SIG-M5 treated with dmso at 0.1 percent for 504 hours (cell line): ENCODE measurements at regions not wholly inside any gene's neighbourhood (a gene's known extent, or its start where the extent isn't known, plus 50 kb on each side); places are given as distances from the start of the nearest gene placed in this dataset.

Experiments used
- DNase-seq: peaks from one replicate; lab custom pipeline; 2025; ENCODE audit not compliant: unreplicated experiment; lab: John Stamatoyannopoulos, UW

DNA sequence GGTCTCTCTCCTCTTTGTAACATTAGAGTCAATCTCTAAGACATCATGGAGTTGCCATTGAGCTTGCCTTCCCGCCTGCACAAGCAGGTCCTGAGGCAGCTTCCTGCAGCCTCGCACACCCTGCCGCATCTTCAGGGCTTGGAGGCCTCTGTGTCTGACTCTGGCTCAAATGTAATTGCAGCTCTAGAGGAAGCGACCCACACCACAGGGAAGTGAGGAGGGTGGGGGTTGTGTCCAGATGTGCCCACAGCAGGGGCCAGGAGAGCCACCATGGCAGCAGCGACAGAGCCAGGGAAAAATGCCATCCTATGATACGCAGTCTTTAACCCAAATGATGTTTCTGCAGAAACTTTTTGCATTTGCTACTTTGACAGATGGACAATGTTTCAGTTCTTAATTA, 216.0 kb upstream of the ZNF32 start:
- DNase-seq: no peak

DNA sequence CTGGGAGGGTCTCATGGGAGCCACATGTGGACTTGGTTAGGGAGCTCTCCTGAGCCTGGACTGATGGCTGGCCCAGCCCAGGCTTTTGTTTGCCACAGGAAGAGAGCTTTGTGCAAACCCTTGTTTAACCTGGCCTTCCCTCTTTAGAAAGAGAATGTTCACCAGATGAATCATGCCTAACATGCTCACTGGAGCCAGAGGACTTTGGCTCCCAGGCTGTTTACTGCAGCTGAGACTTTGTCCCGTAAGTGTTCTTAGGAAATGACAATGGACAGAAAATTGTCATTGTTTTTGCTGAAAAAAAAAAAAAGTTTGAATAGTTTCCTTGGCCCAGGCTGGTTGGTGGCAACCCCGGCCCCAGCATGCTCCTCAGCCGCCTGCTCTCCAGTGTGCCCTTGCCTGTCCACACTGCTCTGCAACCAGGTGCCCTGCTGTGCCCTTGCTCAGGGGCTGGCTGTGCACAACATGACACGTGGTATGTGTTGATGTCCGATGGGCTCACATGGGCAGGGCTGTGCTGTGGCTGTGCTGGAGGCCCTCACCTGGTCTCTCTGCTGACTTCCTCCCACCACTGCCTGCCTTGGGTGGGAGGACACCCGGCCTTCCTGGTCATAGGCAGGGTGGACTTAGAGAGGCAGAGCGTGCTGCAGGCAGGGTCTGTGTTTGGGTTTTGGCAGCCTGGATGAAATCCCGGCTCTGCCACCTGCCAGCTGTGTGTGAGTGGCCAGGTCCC, 215.3 kb upstream of the ZNF32 start:
- no peak for DNase-seq

DNA sequence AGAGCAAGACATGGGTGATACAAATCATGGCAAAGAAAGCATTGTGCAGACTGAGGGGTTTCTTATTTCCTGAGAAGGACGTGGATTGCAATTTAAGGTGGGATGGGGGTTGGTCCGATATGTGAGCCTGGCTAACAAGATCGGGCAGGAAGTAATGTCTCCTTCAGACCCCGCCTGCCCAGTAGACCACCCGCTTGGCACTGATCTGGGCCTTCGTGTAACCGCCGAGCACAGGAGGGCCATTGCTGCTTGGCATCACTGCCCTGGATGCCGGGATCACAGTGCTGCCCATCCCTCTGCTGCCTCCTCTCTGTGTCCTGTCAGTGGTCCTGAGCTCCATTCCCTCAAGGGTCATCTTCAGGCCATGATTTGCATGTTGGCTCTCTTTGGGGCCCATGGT, 214.6 kb upstream of the ZNF32 start:
- DNase-seq: no peak

DNA sequence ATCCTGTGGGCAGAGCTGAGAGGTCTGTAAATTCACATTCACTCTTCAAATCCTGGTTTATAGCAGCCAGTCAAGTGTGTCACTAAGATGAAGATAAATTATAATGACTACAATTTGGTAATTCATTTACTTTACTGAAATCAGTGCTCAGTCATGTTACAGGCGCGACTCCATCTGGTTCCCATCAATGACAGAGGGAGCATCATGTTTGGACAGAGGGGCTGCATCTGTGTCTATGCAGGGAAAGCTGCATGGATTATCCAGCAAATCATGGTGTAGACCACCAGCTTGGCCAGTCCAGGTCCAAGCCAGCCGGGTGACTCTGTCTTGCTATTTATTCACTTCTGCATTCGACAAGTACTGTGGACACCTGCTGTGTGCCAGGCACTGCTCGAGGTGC, 214.1 kb upstream of the ZNF32 start:
- DNase-seq: no peak

DNA sequence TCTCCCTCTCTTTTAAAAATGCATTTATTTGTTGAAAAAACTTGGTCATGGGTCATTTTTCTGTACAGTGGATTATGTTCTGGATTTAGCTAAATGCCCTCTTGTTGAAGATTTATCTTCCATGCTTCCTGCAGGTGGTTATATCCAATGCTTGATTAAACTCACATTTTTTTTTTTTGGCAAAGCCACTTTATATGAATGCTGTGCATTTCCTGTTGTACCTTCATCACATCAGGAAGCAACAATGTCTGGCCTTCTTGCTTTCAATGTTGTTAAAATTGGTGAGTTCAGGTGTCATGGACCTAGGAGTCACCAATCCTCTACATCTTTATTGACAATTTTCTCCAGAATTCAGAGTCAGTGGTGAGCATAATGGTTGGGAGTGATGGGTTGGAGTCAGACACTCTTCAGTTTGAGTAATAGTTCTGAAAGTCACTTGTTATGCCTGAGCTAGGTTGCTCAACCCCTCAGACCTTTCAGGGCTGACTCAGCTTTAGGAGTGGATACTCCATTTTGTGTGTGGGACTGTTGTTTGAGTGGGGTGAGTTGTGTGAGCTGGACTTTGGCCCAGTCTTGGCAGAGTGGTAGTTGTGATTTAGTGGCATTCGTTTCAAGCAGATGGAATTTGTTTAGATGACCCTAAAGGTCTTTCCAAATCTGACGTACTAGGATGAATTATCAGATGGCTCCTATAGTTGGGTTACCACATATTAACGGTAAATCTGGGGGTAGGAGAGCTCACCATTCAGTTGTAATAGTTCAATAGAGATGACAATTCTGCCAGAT, 213.5 kb upstream of the ZNF32 start:
- DNase-seq: no peak

DNA sequence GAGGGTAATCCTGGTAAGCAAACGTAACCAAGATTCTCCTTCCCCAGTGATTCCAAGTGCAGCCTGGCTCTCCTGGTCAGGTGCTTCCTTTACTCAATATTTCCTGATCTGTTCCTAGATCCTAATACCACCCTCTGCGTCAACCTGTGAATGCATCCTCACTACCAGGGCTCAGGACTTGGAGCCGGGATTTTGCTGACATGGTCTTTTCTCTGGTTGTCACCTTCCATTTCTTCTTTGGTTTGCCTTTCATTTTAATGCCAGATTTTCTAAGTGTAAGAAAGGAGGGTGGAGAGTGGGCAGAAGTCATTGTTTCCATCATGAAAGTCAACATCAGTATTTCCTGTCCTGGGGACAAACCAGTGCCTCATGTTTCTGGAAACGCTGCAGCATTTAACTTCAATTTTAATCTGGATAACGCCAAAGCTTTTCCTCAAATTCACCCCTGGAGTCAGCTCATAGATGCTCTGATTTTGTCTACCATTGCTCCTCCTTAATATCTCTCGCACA, 210.4 kb upstream of the ZNF32 start:
- no peak for DNase-seq

DNA sequence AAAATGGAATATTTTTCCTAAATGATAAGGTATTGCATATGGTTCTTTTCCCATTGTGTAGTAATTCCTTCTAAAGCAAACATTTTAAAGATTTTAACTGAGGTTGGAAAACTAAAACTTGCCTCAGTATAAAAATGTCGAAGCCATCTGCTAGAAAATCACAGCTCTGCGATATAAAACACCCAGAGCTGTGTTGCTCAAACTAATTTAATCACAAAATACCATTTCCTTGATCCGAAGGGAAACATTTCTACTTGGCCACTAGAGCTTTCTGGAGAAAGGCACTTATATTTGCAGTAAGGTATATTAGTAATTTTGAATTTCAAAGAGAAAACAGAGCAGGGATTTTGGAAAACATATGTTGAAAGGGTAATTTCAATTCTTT, 209.2 kb upstream of the ZNF32 start:
- no peak for DNase-seq

DNA sequence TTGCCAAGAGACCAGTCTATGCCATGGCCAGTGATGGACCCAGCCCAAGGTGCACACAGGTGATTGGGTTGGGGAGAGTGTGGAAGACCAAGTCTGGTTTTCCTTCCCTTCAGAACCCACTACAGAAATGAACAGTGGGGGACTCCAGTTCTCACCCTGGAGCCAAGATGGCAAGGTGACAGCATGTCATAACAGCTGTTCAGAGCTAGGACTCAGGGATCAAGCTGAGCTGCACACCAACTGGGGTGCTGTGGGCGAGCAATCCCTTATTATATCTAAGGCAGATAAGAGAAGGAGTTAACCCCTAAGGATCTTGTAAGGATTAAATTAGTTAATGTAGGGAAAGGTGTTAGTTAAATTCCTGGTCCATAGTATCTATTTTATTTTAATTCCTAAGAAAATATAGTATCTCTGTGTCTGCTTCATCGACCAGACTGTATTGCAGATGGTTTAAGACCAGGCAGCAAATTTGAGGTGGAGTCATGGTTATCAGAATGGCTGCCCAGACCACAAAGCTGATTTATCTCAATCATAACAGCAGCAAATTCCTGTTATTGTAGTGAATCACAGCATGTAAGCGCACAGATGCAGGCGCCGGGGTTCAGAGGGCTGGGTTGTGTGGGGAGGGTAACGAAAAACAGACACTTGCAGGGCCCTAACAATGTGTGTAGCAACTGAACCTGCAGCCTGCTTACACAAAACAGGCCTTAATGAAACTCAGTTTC, 208.7 kb upstream of the ZNF32 start:
- no peak for DNase-seq

DNA sequence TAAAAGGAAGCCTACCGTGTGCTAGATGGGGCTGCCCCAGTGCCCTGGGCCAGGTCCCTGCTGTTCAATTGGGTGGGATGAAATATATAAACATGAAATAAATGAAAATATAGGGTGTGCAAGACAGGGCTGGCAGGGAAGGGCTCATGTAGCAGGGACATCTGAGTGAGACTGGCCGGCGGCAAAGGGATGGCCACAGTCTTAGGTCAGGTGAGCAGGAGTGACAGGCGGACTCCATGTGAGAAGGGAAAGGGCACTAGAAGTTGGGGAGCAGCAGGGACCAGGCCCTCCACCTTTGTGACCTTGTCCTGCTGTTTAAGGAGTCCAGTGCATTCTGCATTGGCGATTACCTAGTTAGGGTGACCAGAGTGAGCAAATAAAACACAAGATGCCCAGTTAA, 207.6 kb upstream of the ZNF32 start:
- no peak for DNase-seq

DNA sequence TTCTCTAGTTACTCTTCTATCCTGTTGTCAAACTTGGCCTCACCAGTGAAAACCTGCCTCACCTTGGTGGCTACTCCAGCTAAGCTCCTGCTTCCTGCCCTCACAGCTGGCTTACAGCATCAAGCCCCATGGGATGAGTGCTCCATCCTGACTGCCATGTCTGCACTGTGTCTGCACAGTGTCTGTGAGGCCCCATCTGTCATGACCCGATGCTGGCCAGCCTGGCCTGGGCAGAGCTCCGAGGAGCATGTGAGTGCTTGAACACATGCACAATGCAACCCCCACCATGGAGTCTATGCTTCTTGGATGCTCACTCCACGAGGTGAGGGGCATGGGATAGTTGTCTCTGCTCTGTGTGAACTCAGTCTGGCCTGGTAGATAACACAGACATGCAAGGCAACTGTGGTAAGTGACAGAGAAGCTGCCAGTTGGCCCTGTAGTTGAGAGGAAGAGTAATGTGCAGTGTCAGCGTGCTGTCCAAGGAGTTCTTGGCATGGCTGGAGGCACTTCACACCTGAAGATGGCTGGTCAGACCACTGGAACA, 207.1 kb upstream of the ZNF32 start:
- DNase-seq: no peak

DNA sequence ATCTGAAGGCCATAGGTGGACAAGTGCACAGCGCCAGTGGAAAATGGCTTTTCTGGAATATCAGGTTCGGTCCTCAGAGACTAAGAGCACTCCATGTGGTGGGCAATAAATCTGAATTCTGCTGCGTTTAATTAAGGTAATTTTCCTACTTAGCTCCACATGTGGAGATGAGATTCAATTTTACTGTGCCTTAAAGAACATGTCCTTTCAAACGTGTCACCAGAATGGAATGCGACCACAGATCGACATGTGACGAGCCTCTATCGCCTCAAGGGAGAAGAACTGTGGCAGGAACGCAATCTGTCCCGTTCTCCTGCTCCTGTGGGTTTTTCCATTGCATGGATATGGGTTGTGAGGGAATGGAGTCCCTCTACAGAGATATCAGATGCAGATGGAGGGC, 205.3 kb upstream of the ZNF32 start:
- peak; percentile 16 for DNase-seq

DNA sequence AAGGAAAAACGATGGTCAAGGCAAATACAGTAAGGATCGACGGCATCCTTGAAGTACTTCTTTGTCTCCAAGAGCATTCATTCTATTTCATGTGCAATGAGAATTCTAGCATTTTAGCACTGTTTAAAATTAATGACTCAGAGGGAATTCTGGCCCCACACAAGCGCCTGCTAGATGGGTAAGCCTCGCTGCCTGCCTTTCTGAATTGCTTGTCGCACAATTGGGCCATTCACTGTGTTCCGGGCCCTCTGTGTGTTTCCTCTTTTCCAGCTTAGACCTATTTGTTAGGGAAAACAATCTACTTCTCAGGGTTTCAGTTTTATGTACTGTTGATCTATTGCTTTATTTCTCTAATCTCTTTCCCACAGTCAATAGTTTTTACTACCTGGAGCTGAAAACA, 204.7 kb upstream of the ZNF32 start:
- DNase-seq: no peak

DNA sequence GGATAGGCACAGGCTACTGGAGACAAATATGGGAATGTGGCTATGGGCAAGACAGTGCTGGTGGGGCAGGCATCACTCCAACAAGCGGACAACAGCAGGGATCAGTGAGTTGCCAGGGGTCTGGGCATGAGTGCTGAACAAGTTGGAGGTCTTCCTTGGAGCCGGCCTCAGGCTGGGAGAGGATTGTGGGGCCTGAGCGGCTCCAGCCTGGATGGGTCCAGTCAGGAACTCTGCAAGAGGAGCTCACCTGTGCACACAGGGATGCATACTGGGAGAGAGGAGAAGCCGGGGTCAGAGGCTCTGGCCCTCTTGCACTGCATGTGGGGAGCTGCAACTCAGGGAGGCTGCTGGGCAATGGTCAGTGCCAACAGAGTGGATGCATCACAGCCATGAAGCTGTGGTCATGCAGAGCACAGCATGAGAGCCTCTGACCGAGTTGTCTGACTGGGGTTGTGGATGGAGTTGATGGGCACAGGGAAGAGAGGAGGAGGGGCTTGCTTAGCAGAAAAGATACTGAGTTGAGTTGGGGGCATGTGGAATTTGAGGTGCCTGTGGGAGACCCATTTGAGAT, 204.0 kb upstream of the ZNF32 start:
- DNase-seq: no peak

DNA sequence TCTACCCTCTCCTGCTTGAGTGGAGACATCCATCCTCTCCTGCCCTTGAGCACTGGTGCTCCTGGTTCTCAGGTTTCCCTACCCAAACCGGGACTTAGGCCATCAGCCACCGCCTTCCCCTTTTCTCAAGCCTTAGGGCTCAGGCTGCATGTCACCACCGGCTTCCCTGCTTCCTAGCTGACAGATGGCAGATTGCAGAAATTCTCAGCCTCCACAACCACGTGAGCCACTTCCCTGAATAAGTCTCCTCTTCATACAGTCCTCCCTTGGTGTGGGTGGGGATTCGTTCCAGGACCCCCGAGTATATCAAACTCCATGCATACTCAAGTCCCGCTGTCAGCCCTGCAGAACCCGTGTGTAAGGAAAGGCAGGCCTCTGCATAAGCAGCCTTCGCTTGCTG, 203.5 kb upstream of the ZNF32 start:
- DNase-seq: no peak

DNA sequence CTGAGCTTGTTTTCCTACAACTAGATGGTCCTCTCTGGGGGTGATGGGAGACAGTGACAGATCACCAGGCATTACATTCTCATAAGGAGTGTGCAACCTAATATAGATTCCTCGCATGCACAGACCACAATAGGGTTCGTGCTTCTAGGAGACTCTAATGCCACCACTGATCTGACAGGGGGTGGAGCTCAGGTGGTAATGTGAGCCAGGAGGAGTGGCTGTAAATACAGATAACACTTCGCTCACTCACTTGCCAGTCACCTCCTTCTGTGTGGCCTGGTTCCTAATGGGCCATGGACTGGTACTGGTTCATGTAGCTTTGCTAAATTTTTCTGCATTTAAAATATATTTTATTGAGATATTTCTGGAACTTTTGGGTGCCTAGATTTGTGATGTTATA, 202.3 kb upstream of the ZNF32 start:
- no peak for DNase-seq

DNA sequence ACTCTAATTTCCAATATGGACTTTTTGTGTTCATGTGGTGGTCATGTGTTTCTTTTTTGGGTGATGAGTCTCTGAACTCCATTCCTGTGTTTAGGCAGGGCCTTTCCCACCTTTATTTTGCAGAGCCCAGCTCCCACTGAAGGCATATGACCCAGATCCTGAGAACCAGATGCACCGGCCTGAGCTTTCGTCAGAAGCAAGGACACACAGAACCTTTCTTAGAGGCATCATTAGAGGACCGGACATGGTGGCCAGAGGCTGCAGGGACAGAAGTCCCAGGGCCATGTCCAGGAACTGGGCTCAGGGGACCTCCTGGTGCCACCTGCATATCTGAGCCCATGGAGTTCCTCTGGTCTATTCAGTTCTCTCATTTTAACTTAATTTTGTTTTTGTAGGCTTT, 200.9 kb upstream of the ZNF32 start:
- no peak for DNase-seq

DNA sequence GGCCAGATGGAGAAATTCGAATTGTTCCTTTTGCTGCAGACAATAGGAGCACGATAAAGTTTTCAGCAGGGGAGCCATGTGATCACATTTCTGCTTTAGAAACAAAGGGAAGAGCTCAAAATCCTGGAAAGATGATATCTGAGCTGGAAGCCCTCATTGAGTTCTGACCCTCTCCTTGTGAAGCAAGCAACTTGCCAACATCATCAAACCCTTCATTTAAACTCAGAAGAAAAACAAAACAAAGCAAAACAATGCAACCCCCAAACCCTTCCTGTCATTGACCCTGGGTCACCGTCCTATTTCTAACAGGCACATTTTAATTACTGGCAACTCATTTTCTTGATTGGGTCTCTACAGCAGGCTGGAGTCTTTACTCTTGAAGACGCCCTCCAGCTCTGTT, 198.3 kb upstream of the ZNF32 start:
- no peak for DNase-seq

DNA sequence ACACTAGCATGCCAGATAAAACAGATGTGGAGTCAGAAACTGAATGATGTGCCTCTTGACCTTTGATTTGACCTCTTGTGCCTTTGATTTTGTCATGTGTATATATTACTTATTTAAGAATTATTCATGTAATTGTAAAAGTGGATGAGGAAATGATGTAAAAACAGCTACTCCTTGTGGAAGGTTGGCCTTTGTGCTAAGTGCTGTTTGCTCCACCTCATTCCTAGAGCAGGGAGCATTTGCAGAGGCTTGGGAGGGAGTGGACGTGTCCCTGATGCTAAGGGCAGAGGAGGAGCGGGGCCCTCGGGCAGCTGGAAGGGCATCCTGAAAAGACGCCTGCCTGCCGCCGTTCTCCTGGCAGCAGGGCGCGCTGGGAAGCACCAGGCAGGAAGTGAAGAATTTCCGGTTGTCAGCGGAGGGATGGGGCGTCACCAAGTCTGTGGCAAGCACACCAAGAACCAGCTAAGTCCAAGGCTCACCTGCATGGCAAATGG, 197.6 kb upstream of the ZNF32 start:
- DNase-seq: no peak

DNA sequence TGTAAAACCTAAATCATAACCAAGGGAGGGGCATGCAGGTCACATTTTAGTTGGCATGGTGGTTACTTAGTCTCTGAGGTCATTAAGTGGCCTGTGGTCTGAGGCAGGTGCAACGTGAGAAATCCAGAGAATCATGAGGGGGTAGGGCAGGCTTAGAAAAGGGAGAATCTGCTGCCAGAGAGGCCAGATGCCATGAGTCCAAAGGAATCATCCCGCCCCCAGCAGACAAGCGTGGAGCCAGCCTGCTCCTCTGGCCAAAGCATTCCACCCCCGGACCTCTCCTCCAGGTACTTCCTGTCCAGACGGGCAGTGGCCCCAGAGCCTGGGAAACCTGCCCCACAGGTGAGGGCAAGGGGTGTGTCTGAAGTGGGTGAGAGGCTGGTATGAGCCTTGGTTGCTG, 196.4 kb upstream of the ZNF32 start:
- DNase-seq: no peak

DNA sequence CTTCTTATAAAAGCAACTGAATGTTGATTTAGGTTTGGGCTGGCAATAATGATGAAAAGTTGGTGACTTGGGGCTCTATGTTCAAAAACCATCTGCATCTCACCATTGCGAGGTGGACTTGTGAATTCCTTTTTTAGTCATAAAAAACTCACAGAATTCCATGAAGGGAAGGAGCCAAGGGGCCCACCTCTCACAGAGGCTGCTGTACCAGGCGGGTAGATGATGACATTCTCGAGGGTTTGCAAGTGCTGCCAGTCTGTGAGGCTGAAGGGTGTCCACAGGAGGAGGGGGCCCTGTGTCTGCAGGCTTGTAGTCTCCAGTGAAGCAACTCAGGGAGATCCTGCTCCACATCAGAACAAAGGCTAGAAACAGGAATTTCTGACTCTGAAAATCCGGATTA, 195.5 kb upstream of the ZNF32 start:
- no peak for DNase-seq
